ENCODE measurements at regions not wholly inside any gene's neighbourhood (a gene's known extent, or its start where the extent isn't known, plus 50 kb on each side); places are given as distances from the start of the nearest gene placed in this dataset.

- no peak for TF ChIP-seq EZH2phosphoT487 (IDR thresholded peaks at IDR 0.05; ENCODE audit: borderline replicate concordance)
- no peak for TF ChIP-seq CTCF (conservative IDR thresholded peaks at IDR 0.05; ENCODE audit: low read length)
Observed at GRCh38 chr5:108546939-108547338, 165.0 kb upstream of the FBXL17 start.

GRCh38 chr5:108545301-108545700 is 163.4 kb upstream of the FBXL17 start:
- TF ChIP-seq EZH2phosphoT487 (IDR thresholded peaks at IDR 0.05; ENCODE audit: borderline replicate concordance) (no peak), CTCF (conservative IDR thresholded peaks at IDR 0.05; ENCODE audit: low read length) (no peak)
- no peak overlapping the region for H3K4me3 ChIP-seq (ENCODE audit: low read length, poor library complexity, severe bottlenecking)
- H3K9ac ChIP-seq (ENCODE audit: low read depth, low read length, poor library complexity, severe bottlenecking), result no peak overlapping the region
- H3K36me3 ChIP-seq (ENCODE audit: insufficient read depth, low read length), result no peaks in the 10 kb centered on the region
- H3K9me2 ChIP-seq (replicated peaks; ENCODE audit: low read depth, low read length), result no peaks in the 10 kb centered on the region
- no peaks in the 10 kb centered on the region for H3K79me2 ChIP-seq (ENCODE audit: insufficient read depth, low read length)
- H2AFZ ChIP-seq (ENCODE audit: low read length), result no peak overlapping the region
- H3F3A ChIP-seq (ENCODE audit: low read depth), result no peaks in the 10 kb centered on the region
- H3K4me1 ChIP-seq (ENCODE audit: insufficient read depth, low read length, poor library complexity, severe bottlenecking), result peaks cover 9% of the 10 kb centered on the region
- no peaks in the 10 kb centered on the region for H3K9me3 ChIP-seq (ENCODE audit: insufficient read depth, low read depth, low read length)
- H3K4me2 ChIP-seq (ENCODE audit: low read depth, low read length, poor library complexity, severe bottlenecking), result no peak overlapping the region
- H3K27me3 ChIP-seq (ENCODE audit: insufficient read depth, low read length, poor library complexity, severe bottlenecking), result no peaks in the 10 kb centered on the region
- no peaks in the 10 kb centered on the region for H4K20me1 ChIP-seq (ENCODE audit: insufficient read depth, low read length, poor library complexity, severe bottlenecking)

More at GRCh38 chr5:108546939-108547338, 165.0 kb upstream of the FBXL17 start:
- Histone ChIP-seq H2AFZ (ENCODE audit: low read length) (no peak overlapping the region), H4K20me1 (ENCODE audit: insufficient read depth, low read length, poor library complexity, severe bottlenecking) (no peaks in the 10 kb centered on the region), H3K4me3 (ENCODE audit: low read length, poor library complexity, severe bottlenecking) (no peak overlapping the region), H3K79me2 (ENCODE audit: insufficient read depth, low read length) (no peaks in the 10 kb centered on the region), H3K9ac (ENCODE audit: low read depth, low read length, poor library complexity, severe bottlenecking) (no peak overlapping the region), H3K9me3 (ENCODE audit: insufficient read depth, low read depth, low read length) (no peaks in the 10 kb centered on the region), H3K36me3 (ENCODE audit: insufficient read depth, low read length) (no peaks in the 10 kb centered on the region), H3K4me2 (ENCODE audit: low read depth, low read length, poor library complexity, severe bottlenecking) (no peak overlapping the region), H3K27me3 (ENCODE audit: insufficient read depth, low read length, poor library complexity, severe bottlenecking) (no peaks in the 10 kb centered on the region), H3F3A (ENCODE audit: low read depth) (no peaks in the 10 kb centered on the region), H3K9me2 (replicated peaks; ENCODE audit: low read depth, low read length) (no peaks in the 10 kb centered on the region), H3K4me1 (ENCODE audit: insufficient read depth, low read length, poor library complexity, severe bottlenecking) (peaks cover 9% of the 10 kb centered on the region)

- no peak overlapping the region for H3K9ac ChIP-seq (ENCODE audit: low read depth, low read length, poor library complexity, severe bottlenecking)
- H3K36me3 ChIP-seq (ENCODE audit: insufficient read depth, low read length), result no peaks in the 10 kb centered on the region
- H3F3A ChIP-seq (ENCODE audit: low read depth), result no peaks in the 10 kb centered on the region
- no peaks in the 10 kb centered on the region for H4K20me1 ChIP-seq (ENCODE audit: insufficient read depth, low read length, poor library complexity, severe bottlenecking)
- no peaks in the 10 kb centered on the region for H3K9me3 ChIP-seq (ENCODE audit: insufficient read depth, low read depth, low read length)
- no peak overlapping the region for H2AFZ ChIP-seq (ENCODE audit: low read length)
- peaks cover 2% of the 10 kb centered on the region for H3K4me1 ChIP-seq (ENCODE audit: insufficient read depth, low read length, poor library complexity, severe bottlenecking)
- H3K4me3 ChIP-seq (ENCODE audit: low read length, poor library complexity, severe bottlenecking), result no peak overlapping the region
- no peak for TF ChIP-seq CTCF (conservative IDR thresholded peaks at IDR 0.05; ENCODE audit: low read length)
- no peak for TF ChIP-seq EZH2phosphoT487 (IDR thresholded peaks at IDR 0.05; ENCODE audit: borderline replicate concordance)
- H3K27me3 ChIP-seq (ENCODE audit: insufficient read depth, low read length, poor library complexity, severe bottlenecking), result no peaks in the 10 kb centered on the region
- no peaks in the 10 kb centered on the region for H3K79me2 ChIP-seq (ENCODE audit: insufficient read depth, low read length)
- no peak overlapping the region for H3K4me2 ChIP-seq (ENCODE audit: low read depth, low read length, poor library complexity, severe bottlenecking)
- H3K9me2 ChIP-seq (replicated peaks; ENCODE audit: low read depth, low read length), result no peaks in the 10 kb centered on the region
Observed at GRCh38 chr5:108543486-108543885, 161.6 kb upstream of the FBXL17 start.

Data from Loucy (cell line).